ENCODE measurements at regions not wholly inside any gene's neighbourhood (a gene's known extent, or its start where the extent isn't known, plus 50 kb on each side); places are given as distances from the start of the nearest gene placed in this dataset.

DNA sequence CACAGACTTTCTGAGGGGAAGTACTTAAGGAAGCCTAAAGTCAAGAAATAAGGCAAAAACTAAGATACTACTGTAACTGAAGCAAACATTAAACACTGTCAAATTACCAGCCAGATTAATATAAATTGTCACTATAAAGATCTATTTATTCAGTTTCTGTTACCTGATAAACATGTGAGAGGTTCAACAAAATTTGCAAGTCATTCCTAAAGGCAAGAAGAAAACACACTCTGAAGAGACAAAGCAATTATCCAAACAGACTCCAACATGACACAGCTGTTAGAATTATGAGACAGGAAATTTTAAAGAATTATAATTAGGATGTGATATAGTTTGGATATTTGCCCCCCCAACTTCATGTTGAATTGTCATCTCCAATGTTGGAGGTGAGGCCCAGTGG lies 140.4 kb upstream of the COL3A1 start:
- no peaks in the 10 kb centered on the region for H3K9me3 ChIP-seq (ENCODE audit: control insufficient read depth in 2 of 2, low read length in 2 of 2)
- H3K36me3 ChIP-seq (ENCODE audit: control insufficient read depth in 2 of 2, insufficient read depth in 2 of 2, low read length in 2 of 2) = no peaks in the 10 kb centered on the region
- H3K9ac ChIP-seq (ENCODE audit: low read depth in 1 of 2, low read length in 2 of 2) = no peak overlapping the region
- H3K4me1 ChIP-seq (ENCODE audit: control insufficient read depth in 2 of 2, insufficient read depth in 2 of 2, low read length in 2 of 2) = no peaks in the 10 kb centered on the region
- H3K27ac ChIP-seq (ENCODE audit: low read depth in 2 of 2, low read length in 2 of 2) = no peak overlapping the region
- no peaks in the 10 kb centered on the region for H3K27me3 ChIP-seq (ENCODE audit: control insufficient read depth in 2 of 2, insufficient read depth in 2 of 2, low read length in 2 of 2)
- no peak overlapping the region for H3K4me3 ChIP-seq (ENCODE audit: low read length in 2 of 2)

GRCh38 chr2:188835006-188835405 lies 139.2 kb upstream of the COL3A1 start:
- no peak overlapping the region for H3K27ac ChIP-seq (ENCODE audit: low read depth in 2 of 2, low read length in 2 of 2)
- H3K9me3 ChIP-seq (ENCODE audit: control insufficient read depth in 2 of 2, low read length in 2 of 2) = no peaks in the 10 kb centered on the region

DNA sequence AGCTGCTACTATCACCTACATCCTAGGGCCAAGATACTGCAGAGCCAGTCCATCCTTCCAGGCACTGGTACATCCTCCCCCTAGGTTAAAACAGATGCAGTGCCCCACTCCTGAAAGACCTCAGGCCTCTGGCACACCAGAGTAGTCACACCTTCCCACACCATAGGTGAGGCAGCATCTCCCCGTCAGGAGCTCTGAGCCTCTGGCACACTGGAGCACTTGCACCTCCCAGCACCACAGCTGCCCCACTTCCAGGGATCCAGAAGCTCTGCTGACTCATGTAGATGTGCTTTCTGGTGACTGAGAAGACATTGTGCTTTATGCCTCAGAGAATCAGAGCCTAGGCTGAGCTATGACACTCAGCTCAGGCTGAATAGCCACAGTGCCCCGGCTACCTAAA lies 138.4 kb upstream of the COL3A1 start:
- Histone ChIP-seq H3K27ac (ENCODE audit: low read depth in 2 of 2, low read length in 2 of 2) (no peak overlapping the region), H3K4me1 (ENCODE audit: control insufficient read depth in 2 of 2, insufficient read depth in 2 of 2, low read length in 2 of 2) (no peaks in the 10 kb centered on the region), H3K9ac (ENCODE audit: low read depth in 1 of 2, low read length in 2 of 2) (no peak overlapping the region), H3K9me3 (ENCODE audit: control insufficient read depth in 2 of 2, low read length in 2 of 2) (no peaks in the 10 kb centered on the region), H3K27me3 (ENCODE audit: control insufficient read depth in 2 of 2, insufficient read depth in 2 of 2, low read length in 2 of 2) (no peaks in the 10 kb centered on the region), H3K4me3 (ENCODE audit: low read length in 2 of 2) (no peak overlapping the region), H3K36me3 (ENCODE audit: control insufficient read depth in 2 of 2, insufficient read depth in 2 of 2, low read length in 2 of 2) (no peaks in the 10 kb centered on the region)

More at GRCh38 chr2:188835006-188835405, 139.2 kb upstream of the COL3A1 start:
- no peak overlapping the region for H3K9ac ChIP-seq (ENCODE audit: low read depth in 1 of 2, low read length in 2 of 2)
- H3K36me3 ChIP-seq (ENCODE audit: control insufficient read depth in 2 of 2, insufficient read depth in 2 of 2, low read length in 2 of 2) = no peaks in the 10 kb centered on the region
- H3K4me3 ChIP-seq (ENCODE audit: low read length in 2 of 2) = no peak overlapping the region
- no peaks in the 10 kb centered on the region for H3K27me3 ChIP-seq (ENCODE audit: control insufficient read depth in 2 of 2, insufficient read depth in 2 of 2, low read length in 2 of 2)
- H3K4me1 ChIP-seq (ENCODE audit: control insufficient read depth in 2 of 2, insufficient read depth in 2 of 2, low read length in 2 of 2) = no peaks in the 10 kb centered on the region

DNA sequence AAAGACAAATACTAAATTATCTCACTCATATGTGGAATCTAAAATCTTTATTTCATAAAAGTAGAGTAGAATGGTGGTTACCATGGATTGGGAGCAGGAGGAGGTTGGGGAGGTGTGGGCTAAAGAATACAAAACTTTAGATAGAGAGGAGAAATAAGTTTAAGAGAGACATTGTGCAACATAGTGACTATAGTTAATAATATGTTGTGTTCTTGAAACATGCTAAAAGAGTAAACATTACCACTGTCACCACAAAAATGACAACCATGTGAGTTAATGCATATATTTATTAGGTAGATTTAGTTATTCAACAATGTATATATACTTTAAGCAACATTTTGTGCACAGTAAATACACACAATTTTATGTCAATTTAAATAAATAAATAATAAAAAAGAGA lies 128.5 kb upstream of the COL3A1 start:
- Histone ChIP-seq H3K9ac (ENCODE audit: low read depth in 1 of 2, low read length in 2 of 2) (no peak overlapping the region), H3K27ac (ENCODE audit: low read depth in 2 of 2, low read length in 2 of 2) (no peak overlapping the region), H3K36me3 (ENCODE audit: control insufficient read depth in 2 of 2, insufficient read depth in 2 of 2, low read length in 2 of 2) (no peaks in the 10 kb centered on the region), H3K4me1 (ENCODE audit: control insufficient read depth in 2 of 2, insufficient read depth in 2 of 2, low read length in 2 of 2) (no peaks in the 10 kb centered on the region), H3K27me3 (ENCODE audit: control insufficient read depth in 2 of 2, insufficient read depth in 2 of 2, low read length in 2 of 2) (no peaks in the 10 kb centered on the region), H3K9me3 (ENCODE audit: control insufficient read depth in 2 of 2, low read length in 2 of 2) (no peaks in the 10 kb centered on the region), H3K4me3 (ENCODE audit: low read length in 2 of 2) (no peak overlapping the region)

DNA sequence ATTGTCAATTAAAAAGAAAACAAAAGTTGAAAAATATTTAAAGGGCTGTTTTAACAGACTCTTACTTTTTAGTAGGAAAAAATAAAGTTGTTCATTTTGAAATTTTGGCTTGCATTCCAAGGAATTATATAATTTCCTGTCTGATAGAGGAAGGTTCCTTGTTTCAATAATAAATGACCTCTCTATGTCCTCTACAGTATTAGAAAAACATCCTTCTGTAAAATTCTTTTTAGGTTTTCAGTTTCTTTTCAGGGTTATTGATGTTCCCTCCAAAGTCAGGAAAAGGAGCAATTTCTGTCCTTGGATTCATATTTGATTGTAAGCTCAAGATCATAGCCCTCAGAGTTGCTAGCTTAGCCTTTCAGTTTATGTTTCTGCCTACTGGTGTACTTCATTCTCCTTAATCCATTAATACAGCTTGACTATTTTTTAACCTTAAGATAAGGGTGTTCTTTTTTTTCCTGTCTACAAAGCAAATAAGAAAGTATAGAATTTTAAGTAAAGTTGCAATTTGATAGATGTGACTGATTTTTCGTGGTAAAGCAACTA lies 125.2 kb upstream of the COL3A1 start:
- no peaks in the 10 kb centered on the region for H3K9me3 ChIP-seq (ENCODE audit: control insufficient read depth in 2 of 2, low read length in 2 of 2)
- no peaks in the 10 kb centered on the region for H3K27me3 ChIP-seq (ENCODE audit: control insufficient read depth in 2 of 2, insufficient read depth in 2 of 2, low read length in 2 of 2)
- H3K4me1 ChIP-seq (ENCODE audit: control insufficient read depth in 2 of 2, insufficient read depth in 2 of 2, low read length in 2 of 2) = no peaks in the 10 kb centered on the region
- no peak overlapping the region for H3K9ac ChIP-seq (ENCODE audit: low read depth in 1 of 2, low read length in 2 of 2)
- no peaks in the 10 kb centered on the region for H3K36me3 ChIP-seq (ENCODE audit: control insufficient read depth in 2 of 2, insufficient read depth in 2 of 2, low read length in 2 of 2)
- no peak overlapping the region for H3K4me3 ChIP-seq (ENCODE audit: low read length in 2 of 2)
- no peak overlapping the region for H3K27ac ChIP-seq (ENCODE audit: low read depth in 2 of 2, low read length in 2 of 2)

DNA sequence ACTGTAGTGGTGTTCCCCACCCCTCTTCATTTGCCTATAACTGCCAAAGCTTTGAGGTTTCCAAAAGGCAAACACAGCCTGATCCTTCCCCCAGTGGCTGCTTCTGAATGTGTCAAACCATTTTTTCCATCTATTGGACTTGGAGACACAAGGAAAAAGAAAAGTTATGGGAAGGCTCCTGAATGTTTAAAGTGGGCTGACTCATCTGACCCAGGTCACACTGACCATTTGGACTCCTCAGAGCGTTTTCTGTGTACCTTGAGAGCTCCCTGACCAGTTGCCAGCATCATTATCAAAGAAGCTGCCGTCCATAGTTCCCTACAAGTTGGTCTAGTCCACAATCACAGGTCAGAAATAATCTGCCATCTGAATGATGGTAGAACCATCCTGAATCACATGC lies 123.4 kb upstream of the COL3A1 start:
- H3K36me3 ChIP-seq (ENCODE audit: control insufficient read depth in 2 of 2, insufficient read depth in 2 of 2, low read length in 2 of 2) = no peaks in the 10 kb centered on the region
- no peaks in the 10 kb centered on the region for H3K9me3 ChIP-seq (ENCODE audit: control insufficient read depth in 2 of 2, low read length in 2 of 2)
- no peak overlapping the region for H3K27ac ChIP-seq (ENCODE audit: low read depth in 2 of 2, low read length in 2 of 2)
- no peak overlapping the region for H3K4me3 ChIP-seq (ENCODE audit: low read length in 2 of 2)
- no peaks in the 10 kb centered on the region for H3K27me3 ChIP-seq (ENCODE audit: control insufficient read depth in 2 of 2, insufficient read depth in 2 of 2, low read length in 2 of 2)
- H3K9ac ChIP-seq (ENCODE audit: low read depth in 1 of 2, low read length in 2 of 2) = no peak overlapping the region
- H3K4me1 ChIP-seq (ENCODE audit: control insufficient read depth in 2 of 2, insufficient read depth in 2 of 2, low read length in 2 of 2) = no peaks in the 10 kb centered on the region

- Histone ChIP-seq H3K27ac (ENCODE audit: low read depth in 2 of 2, low read length in 2 of 2) (no peak overlapping the region), H3K4me3 (ENCODE audit: low read length in 2 of 2) (no peak overlapping the region), H3K36me3 (ENCODE audit: control insufficient read depth in 2 of 2, insufficient read depth in 2 of 2, low read length in 2 of 2) (no peaks in the 10 kb centered on the region), H3K9ac (ENCODE audit: low read depth in 1 of 2, low read length in 2 of 2) (no peak overlapping the region), H3K4me1 (ENCODE audit: control insufficient read depth in 2 of 2, insufficient read depth in 2 of 2, low read length in 2 of 2) (no peaks in the 10 kb centered on the region), H3K9me3 (ENCODE audit: control insufficient read depth in 2 of 2, low read length in 2 of 2) (no peaks in the 10 kb centered on the region), H3K27me3 (ENCODE audit: control insufficient read depth in 2 of 2, insufficient read depth in 2 of 2, low read length in 2 of 2) (no peaks in the 10 kb centered on the region)
Observed at GRCh38 chr2:188851311-188851710, 122.9 kb upstream of the COL3A1 start.

GRCh38 chr2:188851826-188852225 lies 122.3 kb upstream of the COL3A1 start:
- Histone ChIP-seq H3K27me3 (ENCODE audit: control insufficient read depth in 2 of 2, insufficient read depth in 2 of 2, low read length in 2 of 2) (no peaks in the 10 kb centered on the region), H3K4me1 (ENCODE audit: control insufficient read depth in 2 of 2, insufficient read depth in 2 of 2, low read length in 2 of 2) (no peaks in the 10 kb centered on the region), H3K9ac (ENCODE audit: low read depth in 1 of 2, low read length in 2 of 2) (no peak overlapping the region), H3K4me3 (ENCODE audit: low read length in 2 of 2) (no peak overlapping the region), H3K27ac (ENCODE audit: low read depth in 2 of 2, low read length in 2 of 2) (no peak overlapping the region), H3K36me3 (ENCODE audit: control insufficient read depth in 2 of 2, insufficient read depth in 2 of 2, low read length in 2 of 2) (no peaks in the 10 kb centered on the region), H3K9me3 (ENCODE audit: control insufficient read depth in 2 of 2, low read length in 2 of 2) (no peaks in the 10 kb centered on the region)

DNA sequence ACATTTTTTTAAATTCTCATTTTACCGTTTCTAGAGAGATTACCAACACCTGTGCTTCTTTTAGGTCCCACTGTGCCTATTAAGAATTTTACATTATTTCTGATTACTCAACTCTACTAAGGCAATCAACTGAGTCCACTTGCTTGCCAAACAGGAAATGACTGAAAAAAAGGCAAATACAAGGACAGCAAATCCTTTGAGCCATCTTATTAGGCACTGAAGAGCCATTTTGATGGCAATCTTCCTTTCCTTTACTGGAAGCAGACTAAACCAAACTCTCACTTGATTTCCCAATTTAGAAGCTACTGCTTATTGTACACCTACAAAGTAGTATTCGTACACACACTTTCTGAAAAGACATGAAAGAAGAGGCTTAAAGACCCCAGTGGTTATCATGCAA lies 121.4 kb upstream of the COL3A1 start:
- H3K4me1 ChIP-seq (ENCODE audit: control insufficient read depth in 2 of 2, insufficient read depth in 2 of 2, low read length in 2 of 2) = no peaks in the 10 kb centered on the region
- H3K9ac ChIP-seq (ENCODE audit: low read depth in 1 of 2, low read length in 2 of 2) = no peak overlapping the region
- H3K36me3 ChIP-seq (ENCODE audit: control insufficient read depth in 2 of 2, insufficient read depth in 2 of 2, low read length in 2 of 2) = no peaks in the 10 kb centered on the region
- no peaks in the 10 kb centered on the region for H3K27me3 ChIP-seq (ENCODE audit: control insufficient read depth in 2 of 2, insufficient read depth in 2 of 2, low read length in 2 of 2)
- H3K4me3 ChIP-seq (ENCODE audit: low read length in 2 of 2) = no peak overlapping the region
- no peaks in the 10 kb centered on the region for H3K9me3 ChIP-seq (ENCODE audit: control insufficient read depth in 2 of 2, low read length in 2 of 2)
- no peak overlapping the region for H3K27ac ChIP-seq (ENCODE audit: low read depth in 2 of 2, low read length in 2 of 2)

DNA sequence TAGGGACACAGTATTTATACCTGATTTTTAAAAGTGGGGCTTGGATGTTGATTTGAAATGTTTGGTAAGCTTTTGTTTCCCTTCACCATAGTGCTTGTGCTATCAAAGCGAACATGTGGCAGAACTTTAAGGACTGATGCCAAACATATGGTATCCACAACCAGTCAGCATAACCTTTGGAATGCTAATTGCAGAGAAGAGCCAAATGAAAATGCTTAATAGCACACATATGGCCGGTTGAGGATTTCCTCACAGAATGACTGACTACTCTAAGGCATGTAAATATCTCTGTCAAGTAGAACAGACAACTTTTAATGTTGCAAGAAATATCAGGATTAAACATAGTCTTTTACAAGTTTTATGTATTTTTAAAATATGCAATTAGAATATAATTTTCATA lies 120.9 kb upstream of the COL3A1 start:
- Histone ChIP-seq H3K36me3 (ENCODE audit: control insufficient read depth in 2 of 2, insufficient read depth in 2 of 2, low read length in 2 of 2) (no peaks in the 10 kb centered on the region), H3K4me1 (ENCODE audit: control insufficient read depth in 2 of 2, insufficient read depth in 2 of 2, low read length in 2 of 2) (no peaks in the 10 kb centered on the region), H3K9ac (ENCODE audit: low read depth in 1 of 2, low read length in 2 of 2) (no peak overlapping the region), H3K9me3 (ENCODE audit: control insufficient read depth in 2 of 2, low read length in 2 of 2) (no peaks in the 10 kb centered on the region), H3K27ac (ENCODE audit: low read depth in 2 of 2, low read length in 2 of 2) (no peak overlapping the region), H3K27me3 (ENCODE audit: control insufficient read depth in 2 of 2, insufficient read depth in 2 of 2, low read length in 2 of 2) (no peaks in the 10 kb centered on the region), H3K4me3 (ENCODE audit: low read length in 2 of 2) (no peak overlapping the region)

GRCh38 chr2:188865681-188866080 lies 108.5 kb upstream of the COL3A1 start:
- Histone ChIP-seq H3K4me3 (ENCODE audit: low read length in 2 of 2) (no peak overlapping the region), H3K27me3 (ENCODE audit: control insufficient read depth in 2 of 2, insufficient read depth in 2 of 2, low read length in 2 of 2) (no peaks in the 10 kb centered on the region), H3K9me3 (ENCODE audit: control insufficient read depth in 2 of 2, low read length in 2 of 2) (no peaks in the 10 kb centered on the region), H3K4me1 (ENCODE audit: control insufficient read depth in 2 of 2, insufficient read depth in 2 of 2, low read length in 2 of 2) (no peaks in the 10 kb centered on the region), H3K27ac (ENCODE audit: low read depth in 2 of 2, low read length in 2 of 2) (no peak overlapping the region), H3K9ac (ENCODE audit: low read depth in 1 of 2, low read length in 2 of 2) (no peak overlapping the region), H3K36me3 (ENCODE audit: control insufficient read depth in 2 of 2, insufficient read depth in 2 of 2, low read length in 2 of 2) (no peaks in the 10 kb centered on the region)

Data from mucosa of rectum (tissue), 2 donors.